Endodermal cell (in vitro differentiated cells): ENCODE measurements at regions not wholly inside any gene's neighbourhood (a gene's known extent, or its start where the extent isn't known, plus 50 kb on each side); places are given as distances from the start of the nearest gene placed in this dataset.
"Not testable (repeated sequence)": the region's sequence is repeated elsewhere in the genome, so short reads cannot be mapped to it uniquely, and the experiment has no call there.

ENCODE experiments used
- DNase-seq: peaks from one replicate; pipeline ENCODE4 v3.0.0-alpha.2; 2017
- H3K27ac ChIP-seq: 2 replicates; pipeline ENCODE4 v1.5.1; 2013; ENCODE audit warnings: mild to moderate bottlenecking, low read depth, low read length, moderate library complexity
- H3K27me3 ChIP-seq: 2 replicates; pipeline ENCODE4 v1.6.1; 2013; ENCODE audit warnings: mild to moderate bottlenecking, low read length, moderate library complexity; ENCODE audit not compliant: insufficient read depth, control insufficient read depth, poor library complexity, severe bottlenecking
- H3K36me3 ChIP-seq: 2 replicates; pipeline ENCODE4 v1.7.0; 2013; ENCODE audit warnings: mild to moderate bottlenecking, low read length, moderate library complexity; ENCODE audit not compliant: control insufficient read depth, insufficient read depth
- H3K4me1 ChIP-seq: one replicate; pipeline ENCODE4 v1.7.0; 2013; ENCODE audit warnings: low read length; ENCODE audit not compliant: control insufficient read depth, insufficient read depth
- H3K4me3 ChIP-seq: 2 replicates; pipeline ENCODE4 v1.5.1; 2013; ENCODE audit warnings: mild to moderate bottlenecking, low read length, moderate library complexity
- H3K9ac ChIP-seq: 2 replicates; pipeline ENCODE4 v1.6.1; 2013; ENCODE audit warnings: mild to moderate bottlenecking, low read length, moderate library complexity; ENCODE audit not compliant: poor library complexity, severe bottlenecking; ENCODE audit errors: extremely low read depth
- H3K9me3 ChIP-seq: 2 replicates; pipeline ENCODE4 v1.6.1; 2013; ENCODE audit warnings: mild to moderate bottlenecking, low read length, moderate library complexity; ENCODE audit not compliant: control insufficient read depth
- H3K27ac Mint-ChIP-seq: 2 replicates; pipeline ENCODE4 v1.8.0; 2020; ENCODE audit warnings: mixed read lengths
- H3K27me3 Mint-ChIP-seq: 2 replicates; pipeline ENCODE4 v1.8.0; 2021; ENCODE audit warnings: mild to moderate bottlenecking, mixed read lengths; ENCODE audit not compliant: insufficient read depth
- H3K36me3 Mint-ChIP-seq: 2 replicates; pipeline ENCODE4 v1.8.0; 2020; ENCODE audit warnings: low read depth, mixed read lengths
- H3K4me1 Mint-ChIP-seq: 2 replicates; pipeline ENCODE4 v1.8.0; 2020; ENCODE audit warnings: mixed read lengths
- H3K4me3 Mint-ChIP-seq: 2 replicates; pipeline ENCODE4 v1.8.0; 2020; ENCODE audit warnings: mild to moderate bottlenecking, moderate library complexity, mixed read lengths
- H3K9me3 Mint-ChIP-seq: 2 replicates; pipeline ENCODE4 v1.8.0; 2020; ENCODE audit warnings: mild to moderate bottlenecking, mixed read lengths
- WGBS, 2 experiments: methylation state at CpG; one replicate each; pipeline versions ENCODE4 v1.1.5 to v1.1.7; 2013; ENCODE audit warnings: missing lambda C conversion rate in 2 of 2, mixed read lengths in 1 of 2; ENCODE audit not compliant: insufficient coverage in 1 of 2, insufficient read length in 1 of 2; 5-methylcytosine and 5-hydroxymethylcytosine counted together
- TF ChIP-seq, protein P1 (sequence below): fragments of 200-600 bp; sonication (generic); conservative IDR thresholded peaks from 2 replicates; pipeline ENCODE4 v1.5.0; 2021; ENCODE audit warnings: antibody characterized with exemption, mild to moderate bottlenecking

GRCh38 chr1:105083611-105084010 is 1333.9 kb downstream of the AMY1C start:
- Histone ChIP-seq H3K36me3 (no peaks in the 10 kb centered on the region), H3K9me3 (no peaks in the 10 kb centered on the region), H3K9ac (no peak overlapping the region), H3K27me3 (no peaks in the 10 kb centered on the region), H3K4me3 (no peak overlapping the region), H3K27ac (no peak overlapping the region), H3K4me1 (no peaks in the 10 kb centered on the region)
- no peaks in the 10 kb centered on the region for H3K36me3 Mint-ChIP-seq
- H3K27me3 Mint-ChIP-seq: no peaks in the 10 kb centered on the region
- no peak overlapping the region for H3K27ac Mint-ChIP-seq
- no peaks in the 10 kb centered on the region for H3K9me3 Mint-ChIP-seq
- DNase-seq: no peak
- TF ChIP-seq, protein P1, sequence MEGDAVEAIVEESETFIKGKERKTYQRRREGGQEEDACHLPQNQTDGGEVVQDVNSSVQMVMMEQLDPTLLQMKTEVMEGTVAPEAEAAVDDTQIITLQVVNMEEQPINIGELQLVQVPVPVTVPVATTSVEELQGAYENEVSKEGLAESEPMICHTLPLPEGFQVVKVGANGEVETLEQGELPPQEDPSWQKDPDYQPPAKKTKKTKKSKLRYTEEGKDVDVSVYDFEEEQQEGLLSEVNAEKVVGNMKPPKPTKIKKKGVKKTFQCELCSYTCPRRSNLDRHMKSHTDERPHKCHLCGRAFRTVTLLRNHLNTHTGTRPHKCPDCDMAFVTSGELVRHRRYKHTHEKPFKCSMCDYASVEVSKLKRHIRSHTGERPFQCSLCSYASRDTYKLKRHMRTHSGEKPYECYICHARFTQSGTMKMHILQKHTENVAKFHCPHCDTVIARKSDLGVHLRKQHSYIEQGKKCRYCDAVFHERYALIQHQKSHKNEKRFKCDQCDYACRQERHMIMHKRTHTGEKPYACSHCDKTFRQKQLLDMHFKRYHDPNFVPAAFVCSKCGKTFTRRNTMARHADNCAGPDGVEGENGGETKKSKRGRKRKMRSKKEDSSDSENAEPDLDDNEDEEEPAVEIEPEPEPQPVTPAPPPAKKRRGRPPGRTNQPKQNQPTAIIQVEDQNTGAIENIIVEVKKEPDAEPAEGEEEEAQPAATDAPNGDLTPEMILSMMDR: no peak
- WGBS, 2 experiments: 82 to 97% methylated on average over 2 to 4 of the region's 4 CpGs
- H3K4me3 Mint-ChIP-seq: no peak overlapping the region
- H3K4me1 Mint-ChIP-seq: no peaks in the 10 kb centered on the region

DNA sequence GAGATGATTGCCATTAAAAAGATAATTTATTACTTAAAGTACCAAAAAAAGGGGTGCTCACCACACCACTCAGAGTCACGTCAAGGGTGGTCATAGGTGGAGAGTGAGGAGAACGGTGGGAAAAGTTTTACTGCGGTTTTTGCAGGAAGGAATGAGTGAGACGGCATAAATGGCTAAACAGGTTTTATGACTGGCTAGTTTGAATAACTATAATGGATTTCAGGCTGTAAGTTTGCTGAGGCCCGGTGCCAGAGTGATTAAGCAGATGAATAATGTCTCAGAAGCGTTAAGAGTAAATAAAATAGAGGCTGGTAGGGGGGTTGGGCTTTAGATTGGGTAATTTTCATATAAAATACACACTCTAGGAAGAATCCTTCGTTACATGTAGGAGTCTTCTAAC is 1337.8 kb downstream of the AMY1C start:
- no peak overlapping the region for H3K4me3 ChIP-seq
- no peaks in the 10 kb centered on the region for H3K9me3 ChIP-seq
- Mint-ChIP-seq H3K36me3 (no peaks in the 10 kb centered on the region), H3K4me3 (no peak overlapping the region), H3K27ac (no peak overlapping the region), H3K4me1 (no peaks in the 10 kb centered on the region), H3K27me3 (no peaks in the 10 kb centered on the region), H3K9me3 (no peaks in the 10 kb centered on the region)
- no peak overlapping the region for H3K27ac ChIP-seq
- H3K9ac ChIP-seq: no peak overlapping the region
- DNase-seq: no peak
- H3K27me3 ChIP-seq: no peaks in the 10 kb centered on the region
- 95 to 97% methylated on average over 4 to 7 of the region's 7 CpGs for WGBS, 2 experiments
- no peaks in the 10 kb centered on the region for H3K36me3 ChIP-seq
- H3K4me1 ChIP-seq: no peaks in the 10 kb centered on the region
- TF ChIP-seq, protein P1: no peak

GRCh38 chr1:105088166-105088565 is 1338.5 kb downstream of the AMY1C start:
- no peaks in the 10 kb centered on the region for H3K27me3 ChIP-seq
- no peaks in the 10 kb centered on the region for H3K36me3 ChIP-seq
- Mint-ChIP-seq H3K4me1 (no peaks in the 10 kb centered on the region), H3K4me3 (no peak overlapping the region), H3K27me3 (no peaks in the 10 kb centered on the region), H3K27ac (no peak overlapping the region), H3K36me3 (no peaks in the 10 kb centered on the region), H3K9me3 (no peaks in the 10 kb centered on the region)
- 71% methylated on average over 1 of the region's 1 CpG; no CpG with 5 or more reads in 1 of the 2 experiments for WGBS, 2 experiments
- TF ChIP-seq, protein P1: no peak
- H3K4me3 ChIP-seq: no peak overlapping the region
- no peaks in the 10 kb centered on the region for H3K9me3 ChIP-seq
- H3K4me1 ChIP-seq: no peaks in the 10 kb centered on the region
- H3K9ac ChIP-seq: no peak overlapping the region
- H3K27ac ChIP-seq: no peak overlapping the region
- no peak for DNase-seq

GRCh38 chr1:105093893-105094292 is 1344.2 kb downstream of the AMY1C start:
- not testable (repeated sequence) for H3K27me3 ChIP-seq, H3K27me3 Mint-ChIP-seq, H3K36me3 ChIP-seq, H3K36me3 Mint-ChIP-seq, H3K4me1 Mint-ChIP-seq, H3K27ac ChIP-seq, H3K9ac ChIP-seq, H3K9me3 ChIP-seq, DNase-seq, H3K27ac Mint-ChIP-seq, H3K4me3 ChIP-seq, H3K4me1 ChIP-seq, H3K4me3 Mint-ChIP-seq, H3K9me3 Mint-ChIP-seq
- 95 to 100% methylated on average over 1 of the region's 1 CpG for whole genome bisulfite sequencing, 2 experiments
